HG02571 (cell line): ENCODE measurements at regions not wholly inside any gene's neighbourhood (a gene's known extent, or its start where the extent isn't known, plus 50 kb on each side); places are given as distances from the start of the nearest gene placed in this dataset.
"Not testable (repeated sequence)": the region's sequence is repeated elsewhere in the genome, so short reads cannot be mapped to it uniquely, and the experiment has no call there.

Experiments
- ATAC-seq: cut with Tn5 transposase; IDR thresholded peaks from one replicate; pipeline ENCODE4 v1.9.1; 2021; ENCODE audit warnings: mild to moderate bottlenecking, moderate library complexity; ENCODE audit not compliant: unreplicated experiment

DNA sequence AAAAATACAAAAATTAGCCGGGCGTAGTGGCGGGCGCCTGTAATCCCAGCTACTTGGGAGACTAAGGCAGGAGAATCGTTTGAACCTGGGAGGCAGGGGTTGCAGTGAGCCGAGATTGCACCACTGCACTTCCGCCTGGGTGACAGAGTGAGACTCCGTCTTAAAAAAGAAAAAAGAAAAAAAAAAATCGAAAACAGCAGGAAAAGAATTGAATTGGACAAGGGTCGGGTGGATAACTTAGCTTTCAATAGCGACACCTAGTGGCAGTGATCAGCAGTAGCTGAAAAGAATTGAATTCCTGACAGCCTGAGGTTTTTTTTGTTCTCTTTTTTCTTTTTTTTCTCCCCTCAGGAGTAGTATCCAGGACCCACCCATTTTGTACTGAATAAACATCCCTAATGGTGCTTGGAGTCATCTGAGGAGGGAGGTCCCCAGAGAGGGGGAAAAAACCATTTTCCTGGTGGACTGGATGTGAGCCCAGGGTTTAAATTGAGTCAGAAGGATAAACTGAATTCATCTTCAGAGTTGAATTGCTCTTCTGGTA is 55.1 kb downstream of the CYCS start:
- ATAC-seq, result no peak

DNA sequence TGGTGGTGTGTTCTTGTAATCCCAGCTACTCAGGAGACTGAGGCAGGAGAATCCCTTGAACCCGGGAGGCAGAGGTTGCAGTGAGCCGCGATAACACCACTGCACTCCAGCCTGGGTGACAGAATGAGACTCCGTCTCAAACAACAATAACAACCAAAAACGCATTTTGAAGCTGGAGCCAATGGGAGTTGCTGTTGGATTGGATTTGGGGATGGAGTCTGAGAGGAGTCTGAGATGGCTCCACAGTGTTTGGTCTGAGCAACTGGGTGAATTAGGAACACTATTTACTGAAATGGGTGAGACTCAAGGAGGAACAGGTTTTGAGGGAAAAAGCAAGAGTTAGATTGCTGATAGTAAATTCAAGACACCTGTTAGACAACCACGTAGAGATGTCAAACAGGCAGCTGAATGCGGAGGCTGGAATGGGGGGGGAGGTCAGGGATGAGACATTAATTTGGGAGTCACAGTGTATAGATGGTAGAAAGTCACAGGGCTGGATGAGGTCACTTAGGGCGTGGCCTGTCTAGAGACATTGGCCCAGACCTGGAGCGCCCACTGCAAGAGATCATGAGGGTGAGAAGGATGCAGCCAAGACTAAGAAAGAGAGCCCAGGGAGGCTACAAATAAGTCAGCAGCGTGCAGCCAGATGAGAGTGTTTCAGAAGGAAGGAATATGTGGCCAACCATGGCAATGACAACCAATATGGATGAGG is 56.4 kb downstream of the CYCS start:
- ATAC-seq, result no peak

GRCh38 chr7:25067726-25068501 is 57.1 kb downstream of the CYCS start:
- no peak for ATAC-seq

DNA sequence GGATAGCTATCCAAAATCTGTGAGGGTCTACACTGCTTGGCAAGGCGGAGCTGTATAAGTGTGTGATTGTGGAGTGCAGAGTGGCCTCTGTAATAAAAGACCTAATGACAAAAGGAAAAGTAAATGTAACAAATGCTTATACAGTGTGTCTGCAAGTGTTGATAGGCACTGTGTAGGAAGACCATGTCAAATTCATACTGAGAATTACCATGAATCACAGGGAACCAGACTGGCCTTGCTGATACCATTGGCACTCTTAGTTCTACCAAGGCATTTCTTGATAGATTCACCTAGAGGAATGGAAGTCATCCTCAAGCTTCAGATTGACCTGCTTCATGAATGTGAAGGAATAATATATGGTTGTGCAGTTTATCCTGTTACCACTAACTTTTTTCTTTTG is 58.8 kb downstream of the CYCS start:
- no peak for ATAC-seq

DNA sequence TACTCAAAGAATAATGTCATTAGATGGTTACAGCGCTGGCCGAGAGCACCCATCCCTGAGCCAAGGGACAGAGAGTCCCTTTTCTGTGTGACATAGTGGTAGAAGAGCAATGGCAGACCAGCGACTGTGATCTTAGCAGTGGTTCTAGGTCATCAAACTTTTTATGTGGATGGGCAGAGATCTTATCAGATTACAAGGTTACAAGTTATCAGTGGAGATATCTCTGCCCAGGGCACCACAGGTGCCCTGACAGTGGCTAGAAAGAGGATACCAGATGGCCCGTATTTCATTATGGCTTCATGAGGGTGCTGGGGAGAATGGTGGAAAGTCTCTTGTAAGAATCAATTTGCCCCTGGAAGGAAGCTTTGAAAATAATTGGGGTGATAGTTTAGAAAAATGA is 62.7 kb downstream of the CYCS start:
- no peak for ATAC-seq

DNA sequence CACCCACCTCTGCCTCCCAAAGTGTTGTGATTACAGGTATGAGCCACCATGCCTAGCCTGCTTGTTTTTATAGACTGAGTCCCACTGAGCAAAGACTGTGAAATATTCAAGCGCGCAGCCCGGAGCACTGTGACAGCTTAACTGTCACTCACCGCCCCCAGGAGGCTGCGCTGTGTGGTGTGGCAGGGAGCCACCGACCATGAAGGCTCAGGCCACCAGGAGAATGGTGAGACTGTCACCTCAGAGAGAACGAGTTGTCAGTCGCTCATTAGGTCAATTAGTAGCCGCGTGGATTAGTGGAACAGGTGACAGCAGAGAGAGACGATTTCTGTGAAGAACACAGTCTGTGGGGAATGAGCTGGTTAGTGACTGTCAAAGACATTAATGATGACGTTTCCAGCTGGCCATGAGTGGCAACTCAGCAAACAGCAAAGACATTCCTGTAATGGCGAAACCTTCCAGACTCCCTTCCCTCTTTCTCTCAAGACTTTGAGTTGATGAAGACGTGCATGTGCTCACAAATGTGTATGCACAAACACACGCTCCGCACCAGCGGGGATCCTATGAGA is 64.5 kb downstream of the CYCS start:
- no peak for ATAC-seq

DNA sequence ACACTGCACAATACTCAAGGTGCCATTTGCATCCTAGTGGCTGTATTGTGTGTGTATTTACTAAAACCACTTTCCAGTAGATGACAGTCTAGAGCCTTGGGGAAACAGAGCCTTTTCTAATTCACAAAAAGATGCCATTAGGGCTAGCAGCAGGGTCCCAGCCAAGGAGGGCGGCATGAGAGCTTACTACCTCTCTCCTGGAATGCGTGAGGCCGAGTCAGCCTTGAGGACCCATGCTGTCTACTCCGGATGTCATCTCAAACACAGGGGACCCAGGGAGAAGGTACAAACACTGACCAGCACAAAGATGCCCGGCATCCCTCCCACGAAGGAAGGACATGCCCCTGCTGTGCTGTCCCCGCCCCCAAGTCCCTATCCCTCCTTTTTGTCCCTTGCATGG is 65.5 kb downstream of the CYCS start:
- no peak for ATAC-seq

GRCh38 chr7:25056368-25056767 is 68.7 kb downstream of the CYCS start:
- ATAC-seq, result no peak

DNA sequence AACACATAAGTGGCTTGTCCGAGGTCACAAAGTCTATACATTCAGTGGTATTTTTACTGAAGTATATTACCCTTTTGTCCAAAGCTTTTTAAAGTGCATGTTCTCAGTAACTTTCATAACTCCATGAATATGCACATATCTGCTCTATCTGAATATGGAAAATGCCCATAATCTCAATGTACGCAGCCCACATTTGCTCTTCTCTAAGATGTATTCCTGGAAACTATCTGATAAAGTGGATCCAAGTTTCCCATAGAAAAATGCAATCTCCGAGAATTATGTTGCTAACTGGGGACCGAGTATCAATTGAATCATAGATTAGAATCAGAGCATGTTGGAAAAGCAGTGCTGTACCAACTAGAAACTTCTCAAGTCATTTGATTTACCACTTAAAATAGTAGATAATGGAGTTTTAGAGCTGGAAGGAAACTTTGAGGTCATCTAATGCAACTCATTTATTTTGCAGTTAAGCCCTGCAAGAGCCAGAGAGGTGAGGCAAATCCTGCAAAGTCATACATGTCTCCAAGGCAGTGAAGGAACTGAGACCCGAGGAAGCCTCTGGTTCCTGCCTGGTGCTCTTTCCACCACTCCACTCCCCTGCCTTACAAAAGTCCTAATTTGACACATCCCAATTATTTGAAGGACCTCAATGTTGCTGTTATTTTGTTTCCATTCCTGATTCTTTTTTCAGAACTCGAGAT is 69.4 kb downstream of the CYCS start:
- ATAC-seq, result no peak

- ATAC-seq, result no peak
These were observed 70.1 kb downstream of the CYCS start for GRCh38 chr7:25054819-25055519.

DNA sequence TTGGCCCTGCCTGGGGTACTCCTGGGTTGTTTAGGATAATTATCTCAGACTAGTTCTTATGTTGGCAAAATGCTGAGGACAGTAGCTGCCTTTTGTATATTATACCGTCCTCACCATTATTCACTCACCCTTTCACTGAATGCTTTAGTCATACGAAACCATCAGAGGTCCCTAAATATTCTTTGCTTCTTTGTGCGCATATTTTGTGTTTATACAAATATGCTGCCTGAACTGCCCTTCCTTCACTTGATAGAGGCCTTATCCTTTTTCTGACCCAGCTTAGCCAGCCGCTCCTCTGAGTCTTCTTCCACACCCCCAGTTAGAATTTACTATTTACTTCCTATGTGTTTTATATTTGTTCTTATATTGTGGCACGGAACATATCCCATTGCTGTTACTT is 70.2 kb upstream of the OSBPL3 start:
- ATAC-seq, result no peak

- no peak for ATAC-seq
These were observed 68.5 kb upstream of the OSBPL3 start for GRCh38 chr7:25048444-25048834.

GRCh38 chr7:25047571-25048443 is 67.8 kb upstream of the OSBPL3 start:
- ATAC-seq, result not testable (repeated sequence)

GRCh38 chr7:25037325-25037724 is 57.3 kb upstream of the OSBPL3 start:
- ATAC-seq, result no peak

- no peak for ATAC-seq
These were observed 55.3 kb upstream of the OSBPL3 start for GRCh38 chr7:25035274-25035673.

GRCh38 chr7:25034136-25034535 is 54.2 kb upstream of the OSBPL3 start:
- ATAC-seq, result no peak

- ATAC-seq, result no peak
These were observed 53.1 kb upstream of the OSBPL3 start for GRCh38 chr7:25032774-25033743.

- peak; percentile 49 for ATAC-seq
These were observed 51.5 kb upstream of the OSBPL3 start for GRCh38 chr7:25031432-25031831.

- ATAC-seq, result peak; percentile 90
These were observed 51.0 kb upstream of the OSBPL3 start for GRCh38 chr7:25031007-25031406.
